ENCODE measurements at regions not wholly inside any gene's neighbourhood (a gene's known extent, or its start where the extent isn't known, plus 50 kb on each side); places are given as distances from the start of the nearest gene placed in this dataset.
A peak's percentile ranks its signal among the peaks of the same experiment; 100 is the strongest.
"Not testable (repeated sequence)": the region's sequence is repeated elsewhere in the genome, so short reads cannot be mapped to it uniquely, and the experiment has no call there.

GRCh38 chr3:145290010-145290409, 871.0 kb downstream of the PLOD2 start:
- CTCF ChIA-PET, result no interaction called here
- Mint-ChIP-seq H3K4me1 (ENCODE audit: low read depth, unreplicated experiment) (no peaks in the 10 kb centered on the region), H3K27me3 (ENCODE audit: unreplicated experiment) (no peaks in the 10 kb centered on the region), H3K4me3 (ENCODE audit: low read depth, unreplicated experiment) (no peak overlapping the region), H3K9me3 (ENCODE audit: low read depth, unreplicated experiment) (no peaks in the 10 kb centered on the region), H3K36me3 (ENCODE audit: insufficient read depth, unreplicated experiment) (no peaks in the 10 kb centered on the region), H3K27ac (ENCODE audit: unreplicated experiment) (no peak overlapping the region)
- no TSS peak for BruUV-seq (replicated peaks)
- no peak for TF ChIP-seq CTCF (IDR thresholded peaks at IDR 0.05; ENCODE audit: unreplicated experiment)
- intact Hi-C loops (cut with micrococcal nuclease; ENCODE audit: unreplicated experiment), result no loop called here
- no peak for DNase-seq

- no peaks in the 10 kb centered on the region for H3K4me1 Mint-ChIP-seq (ENCODE audit: low read depth, unreplicated experiment)
- H3K9me3 Mint-ChIP-seq (ENCODE audit: low read depth, unreplicated experiment), result no peaks in the 10 kb centered on the region
- intact Hi-C loops (cut with micrococcal nuclease; ENCODE audit: unreplicated experiment), result no loop called here
- H3K4me3 Mint-ChIP-seq (ENCODE audit: low read depth, unreplicated experiment), result no peak overlapping the region
- no TSS peak for BruUV-seq (replicated peaks)
- H3K36me3 Mint-ChIP-seq (ENCODE audit: insufficient read depth, unreplicated experiment), result no peaks in the 10 kb centered on the region
- no peak for DNase-seq
- no peak overlapping the region for H3K27ac Mint-ChIP-seq (ENCODE audit: unreplicated experiment)
- no peaks in the 10 kb centered on the region for H3K27me3 Mint-ChIP-seq (ENCODE audit: unreplicated experiment)
- no peak for TF ChIP-seq CTCF (IDR thresholded peaks at IDR 0.05; ENCODE audit: unreplicated experiment)
- CTCF ChIA-PET, result no interaction called here
Measured at GRCh38 chr3:145294572-145294971, 866.4 kb downstream of the PLOD2 start.

GRCh38 chr3:145307272-145307671, 853.7 kb downstream of the PLOD2 start:
- Mint-ChIP-seq H3K27ac (ENCODE audit: unreplicated experiment) (no peak overlapping the region), H3K27me3 (ENCODE audit: unreplicated experiment) (no peaks in the 10 kb centered on the region), H3K4me1 (ENCODE audit: low read depth, unreplicated experiment) (no peaks in the 10 kb centered on the region), H3K36me3 (ENCODE audit: insufficient read depth, unreplicated experiment) (no peaks in the 10 kb centered on the region), H3K9me3 (ENCODE audit: low read depth, unreplicated experiment) (no peaks in the 10 kb centered on the region), H3K4me3 (ENCODE audit: low read depth, unreplicated experiment) (no peak overlapping the region)
- CTCF ChIA-PET, result no interaction called here
- intact Hi-C loops (cut with micrococcal nuclease; ENCODE audit: unreplicated experiment), result no loop called here
- TF ChIP-seq CTCF (IDR thresholded peaks at IDR 0.05; ENCODE audit: unreplicated experiment), result no peak
- no peak for DNase-seq
- BruUV-seq (replicated peaks), result no TSS peak

GRCh38 chr3:145313751-145314150, 847.2 kb downstream of the PLOD2 start:
- intact Hi-C loops (cut with micrococcal nuclease; ENCODE audit: unreplicated experiment), result no loop called here
- Mint-ChIP-seq H3K4me3 (ENCODE audit: low read depth, unreplicated experiment) (no peak overlapping the region), H3K27ac (ENCODE audit: unreplicated experiment) (no peak overlapping the region), H3K27me3 (ENCODE audit: unreplicated experiment) (no peaks in the 10 kb centered on the region), H3K4me1 (ENCODE audit: low read depth, unreplicated experiment) (peaks cover 13% of the 10 kb centered on the region), H3K36me3 (ENCODE audit: insufficient read depth, unreplicated experiment) (no peaks in the 10 kb centered on the region), H3K9me3 (ENCODE audit: low read depth, unreplicated experiment) (peaks cover 3% of the 10 kb centered on the region)
- no TSS peak for BruUV-seq (replicated peaks)
- no peak for DNase-seq
- no peak for TF ChIP-seq CTCF (IDR thresholded peaks at IDR 0.05; ENCODE audit: unreplicated experiment)
- CTCF ChIA-PET, result no interaction called here

- peak; percentile 66 for DNase-seq
- H3K36me3 Mint-ChIP-seq (ENCODE audit: insufficient read depth, unreplicated experiment); intact Hi-C loops (cut with micrococcal nuclease; ENCODE audit: unreplicated experiment); CTCF ChIA-PET; BruUV-seq (replicated peaks); H3K9me3 Mint-ChIP-seq (ENCODE audit: low read depth, unreplicated experiment); H3K27me3 Mint-ChIP-seq (ENCODE audit: unreplicated experiment): not testable (repeated sequence)
- H3K4me3 Mint-ChIP-seq (ENCODE audit: low read depth, unreplicated experiment), result peak overlapping the region; percentile 1
- H3K27ac Mint-ChIP-seq (ENCODE audit: unreplicated experiment), result peak overlapping the region; percentile 3
- peaks cover 13% of the 10 kb centered on the region for H3K4me1 Mint-ChIP-seq (ENCODE audit: low read depth, unreplicated experiment)
Measured at GRCh38 chr3:145316253-145316652, 844.7 kb downstream of the PLOD2 start.

Data from Calu3 (cell line).